Body of pancreas (tissue), 4 donors: ENCODE measurements at regions not wholly inside any gene's neighbourhood (a gene's known extent, or its start where the extent isn't known, plus 50 kb on each side); places are given as distances from the start of the nearest gene placed in this dataset.

Experiments
- POLR2A ChIP-seq, 3 donors: fragments of 450-650 bp; IDR thresholded peaks; one replicate each; pipeline ENCODE4 v1.6.1; 2016; ENCODE audit warnings: antibody characterized with exemption in 3 of 3, mild to moderate bottlenecking in 2 of 3
- TF ChIP-seq, protein P1 (sequence below), 7 experiments: fragments of 450-650 bp in 4 of 7; fragments of 200-600 bp in 3 of 7; sonication (generic) in 3 of 7; IDR thresholded peaks; one replicate each; pipeline ENCODE4 v1.5.1; 2016 to 2019; ENCODE audit warnings: antibody characterized with exemption in 7 of 7

DNA sequence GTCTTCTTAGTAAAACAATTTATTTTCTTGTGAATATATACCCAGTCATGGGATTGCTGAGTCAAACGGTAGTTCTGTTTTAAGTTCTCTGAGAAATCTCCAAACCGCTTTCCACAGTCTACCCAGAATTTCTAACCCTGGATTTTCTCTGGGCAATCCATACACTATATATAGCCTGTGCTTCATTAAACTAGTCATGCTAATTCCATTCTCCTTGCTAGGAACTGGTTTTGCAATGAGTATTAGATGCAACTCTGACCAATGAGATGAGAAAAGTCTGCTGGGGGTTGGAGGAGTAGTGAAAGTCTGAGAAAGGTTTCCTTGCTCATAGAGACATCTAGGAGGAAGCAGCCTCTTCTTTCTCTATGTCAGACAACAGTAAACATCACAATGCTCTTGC lies 196.1 kb upstream of the CDKN3 start:
- TF ChIP-seq, protein P1, sequence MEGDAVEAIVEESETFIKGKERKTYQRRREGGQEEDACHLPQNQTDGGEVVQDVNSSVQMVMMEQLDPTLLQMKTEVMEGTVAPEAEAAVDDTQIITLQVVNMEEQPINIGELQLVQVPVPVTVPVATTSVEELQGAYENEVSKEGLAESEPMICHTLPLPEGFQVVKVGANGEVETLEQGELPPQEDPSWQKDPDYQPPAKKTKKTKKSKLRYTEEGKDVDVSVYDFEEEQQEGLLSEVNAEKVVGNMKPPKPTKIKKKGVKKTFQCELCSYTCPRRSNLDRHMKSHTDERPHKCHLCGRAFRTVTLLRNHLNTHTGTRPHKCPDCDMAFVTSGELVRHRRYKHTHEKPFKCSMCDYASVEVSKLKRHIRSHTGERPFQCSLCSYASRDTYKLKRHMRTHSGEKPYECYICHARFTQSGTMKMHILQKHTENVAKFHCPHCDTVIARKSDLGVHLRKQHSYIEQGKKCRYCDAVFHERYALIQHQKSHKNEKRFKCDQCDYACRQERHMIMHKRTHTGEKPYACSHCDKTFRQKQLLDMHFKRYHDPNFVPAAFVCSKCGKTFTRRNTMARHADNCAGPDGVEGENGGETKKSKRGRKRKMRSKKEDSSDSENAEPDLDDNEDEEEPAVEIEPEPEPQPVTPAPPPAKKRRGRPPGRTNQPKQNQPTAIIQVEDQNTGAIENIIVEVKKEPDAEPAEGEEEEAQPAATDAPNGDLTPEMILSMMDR (IDR thresholded peaks at IDR 0.05), result no peak
- no peak for TF ChIP-seq POLR2A (IDR thresholded peaks at IDR 0.05)
